NOMO-1 treated with dmso at 0.1 percent for 144 hours (cell line): ENCODE measurements at regions not wholly inside any gene's neighbourhood (a gene's known extent, or its start where the extent isn't known, plus 50 kb on each side); places are given as distances from the start of the nearest gene placed in this dataset.

ENCODE experiments used
- DNase-seq: peaks from one replicate; lab custom pipeline; 2025; ENCODE audit not compliant: unreplicated experiment; lab: John Stamatoyannopoulos, UW

DNA sequence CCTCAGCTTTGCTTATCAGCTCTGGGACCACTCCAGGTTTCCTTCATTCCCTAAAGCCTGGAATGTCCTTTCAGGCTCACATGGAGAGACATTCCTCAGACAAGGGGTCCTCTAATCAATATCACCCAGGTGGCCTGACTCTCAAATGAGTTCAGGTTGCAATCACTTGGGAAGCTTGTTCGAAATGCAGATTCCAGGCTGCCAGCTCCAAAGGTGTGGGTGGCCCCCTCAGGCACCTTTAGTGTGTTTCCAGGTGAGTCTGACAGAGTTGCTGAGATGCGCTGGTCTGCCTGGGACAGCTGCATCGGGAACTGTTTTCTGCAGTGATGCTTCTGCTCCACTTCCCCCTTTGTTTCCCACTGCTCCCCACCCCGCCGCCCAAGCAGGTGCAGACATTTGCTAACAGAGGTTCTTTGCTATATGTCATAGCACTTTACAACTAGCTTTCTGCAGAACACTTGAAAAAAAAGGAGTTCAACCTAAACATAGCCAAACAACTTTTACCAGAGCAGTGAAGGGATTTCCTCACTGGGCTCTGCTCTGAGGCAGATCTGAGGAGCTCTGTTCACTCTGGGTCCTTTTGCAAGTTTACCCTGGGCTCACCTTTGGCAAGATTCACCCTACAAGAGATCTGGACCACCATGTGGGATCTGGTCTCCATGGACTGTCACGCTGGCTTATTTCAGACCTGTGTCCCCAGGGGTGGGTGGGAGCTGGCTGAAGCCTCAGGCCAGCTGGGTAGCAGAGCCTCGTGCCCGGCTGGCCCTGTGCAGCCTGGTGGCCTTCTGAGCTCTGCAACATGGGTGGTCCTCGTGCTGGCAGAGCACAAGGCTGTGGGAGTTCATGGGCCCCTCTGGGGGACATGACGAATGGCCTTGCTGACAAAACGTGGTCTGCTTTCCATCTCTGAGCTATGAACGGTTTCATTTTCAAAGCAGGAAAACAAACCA, 539.6 kb downstream of the CCDC171 start:
- no peak for DNase-seq

DNA sequence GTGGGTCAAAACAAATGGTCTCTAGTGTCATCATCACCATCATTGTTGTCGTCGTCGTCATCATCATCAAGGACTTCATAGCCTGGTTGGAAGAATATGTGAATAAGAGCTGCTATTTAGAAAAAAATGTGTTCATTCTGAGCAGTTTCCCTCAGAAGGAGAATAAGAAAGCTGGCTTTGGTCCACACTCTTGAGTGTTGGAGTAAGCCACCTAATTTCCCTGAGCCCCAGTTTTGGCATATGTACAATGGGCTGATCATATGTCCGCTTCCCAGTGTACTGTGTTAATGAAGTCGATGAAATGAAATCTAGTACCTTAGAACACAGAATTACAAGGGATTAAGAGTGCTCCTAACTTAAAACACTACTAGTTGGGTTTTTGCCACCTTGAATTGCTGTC, 545.5 kb downstream of the CCDC171 start:
- no peak for DNase-seq

DNA sequence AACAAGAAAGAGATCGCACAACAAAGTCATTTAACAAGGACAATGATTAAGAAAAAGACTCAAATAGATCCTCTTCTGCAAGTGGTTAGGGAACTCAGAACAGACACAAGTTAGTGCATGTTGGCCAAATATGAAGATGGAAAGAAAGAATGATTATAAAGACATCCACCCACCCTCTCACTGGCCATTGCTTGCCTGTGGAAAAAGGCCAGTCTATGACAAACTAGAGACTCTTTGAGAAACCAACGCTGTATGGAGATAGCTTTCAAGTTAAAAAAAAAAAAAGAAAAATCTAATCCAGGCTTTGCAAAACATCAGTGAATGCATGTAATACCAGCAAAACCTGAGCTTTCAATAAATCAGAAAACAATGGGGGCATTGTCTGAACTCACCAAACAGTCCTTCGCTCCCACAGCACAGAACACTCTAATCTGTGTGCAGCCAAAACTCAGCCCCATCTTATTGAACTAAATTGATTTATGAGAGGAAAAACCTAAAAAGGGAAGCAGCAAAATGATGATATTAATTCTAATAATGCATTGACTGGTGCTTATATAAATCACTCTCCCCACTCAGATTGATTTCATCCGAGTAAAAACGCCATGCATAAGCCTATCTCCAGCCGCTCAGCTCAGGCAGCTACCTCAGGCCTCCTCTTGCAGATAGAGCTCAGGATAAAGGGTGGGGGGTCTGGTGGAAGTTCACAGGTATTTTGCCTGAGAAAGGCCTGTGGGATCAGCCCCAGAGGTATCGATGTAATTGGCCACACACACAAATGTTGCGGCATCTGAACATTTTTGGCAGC, 547.1 kb downstream of the CCDC171 start:
- DNase-seq: no peak

DNA sequence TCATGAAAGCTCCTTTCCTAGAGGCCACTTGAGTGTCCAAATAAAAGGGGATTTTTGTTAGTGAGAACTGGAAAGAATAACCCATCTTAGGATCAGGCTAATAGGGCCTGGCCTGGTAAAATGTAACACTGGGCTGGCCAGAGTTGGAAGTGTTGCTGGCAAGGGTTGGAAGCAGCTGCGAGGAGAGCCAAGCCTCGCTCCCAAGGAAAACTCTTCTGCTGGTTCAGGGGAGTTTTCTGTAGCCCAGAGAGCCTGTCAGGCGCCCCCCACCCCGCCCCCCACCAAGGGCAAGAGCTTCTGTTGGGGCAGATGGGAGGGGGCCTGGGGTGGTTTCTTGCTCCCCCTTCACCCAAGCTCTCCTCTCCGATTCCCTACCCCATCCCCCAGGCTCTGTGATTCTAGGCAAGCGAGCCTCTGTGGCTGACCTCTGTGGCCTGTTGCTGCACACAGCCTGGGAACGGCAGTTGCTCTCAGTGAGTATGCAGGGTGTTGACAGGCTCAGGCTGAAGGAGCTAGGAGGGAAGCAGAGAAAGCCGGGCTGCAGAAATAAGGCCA, 547.8 kb downstream of the CCDC171 start:
- no peak for DNase-seq

DNA sequence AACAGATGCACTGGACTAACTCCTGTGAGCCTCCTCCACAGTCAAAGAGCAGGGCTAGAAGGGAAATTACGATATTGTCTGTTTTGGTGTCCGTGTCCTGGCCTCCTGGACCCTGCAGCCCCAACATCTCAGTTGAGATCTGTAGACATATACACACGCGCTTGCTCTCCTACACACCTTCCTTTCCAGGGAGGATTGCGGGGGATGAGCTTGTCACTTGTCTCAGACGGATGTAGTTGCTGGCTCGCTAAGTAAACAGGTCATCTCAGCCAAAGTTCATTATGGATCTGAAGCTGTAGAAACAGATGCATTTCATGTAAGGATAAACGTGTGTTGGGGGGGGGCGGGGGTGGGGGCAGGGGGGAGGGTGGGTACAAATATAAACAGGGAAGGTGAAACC, 549.3 kb downstream of the CCDC171 start:
- DNase-seq: no peak

DNA sequence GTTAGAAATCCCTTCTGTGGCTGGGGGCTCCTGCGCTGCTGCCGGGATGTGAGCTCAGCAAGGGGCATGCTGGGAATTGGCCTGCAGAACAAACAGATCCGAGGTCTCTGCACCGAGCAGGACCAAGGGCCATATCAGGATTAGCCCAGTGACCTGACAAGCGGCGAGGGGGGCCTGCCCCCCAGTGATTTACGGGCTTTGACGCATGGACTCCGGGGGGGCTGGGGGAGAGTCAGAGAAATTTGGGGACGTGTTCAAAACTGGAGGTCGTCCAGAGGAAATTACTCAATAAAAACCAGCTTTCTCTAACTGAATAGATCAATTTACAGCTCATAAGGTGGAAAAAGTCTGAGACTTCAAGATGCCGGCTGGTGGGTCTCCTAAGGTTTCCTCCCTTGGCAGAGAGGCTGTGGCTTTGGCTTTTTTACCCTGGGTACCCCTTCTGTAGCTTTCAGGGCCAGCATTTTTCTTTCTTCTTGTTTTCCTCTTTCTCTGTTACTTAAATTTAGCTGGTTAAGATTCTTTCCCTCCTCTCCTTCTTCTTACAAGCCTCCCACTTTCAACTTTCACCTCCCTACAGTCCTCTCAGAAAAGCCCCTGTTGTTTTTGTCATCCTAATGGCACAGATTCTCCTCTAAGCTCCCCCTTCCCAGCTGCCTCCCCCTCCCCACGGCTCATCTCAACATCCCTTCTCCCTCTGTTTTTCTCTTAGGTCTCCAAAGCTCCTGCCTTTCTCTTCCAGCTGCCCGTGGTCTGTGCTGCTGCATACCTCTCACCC, 551.0 kb downstream of the CCDC171 start:
- no peak for DNase-seq

DNA sequence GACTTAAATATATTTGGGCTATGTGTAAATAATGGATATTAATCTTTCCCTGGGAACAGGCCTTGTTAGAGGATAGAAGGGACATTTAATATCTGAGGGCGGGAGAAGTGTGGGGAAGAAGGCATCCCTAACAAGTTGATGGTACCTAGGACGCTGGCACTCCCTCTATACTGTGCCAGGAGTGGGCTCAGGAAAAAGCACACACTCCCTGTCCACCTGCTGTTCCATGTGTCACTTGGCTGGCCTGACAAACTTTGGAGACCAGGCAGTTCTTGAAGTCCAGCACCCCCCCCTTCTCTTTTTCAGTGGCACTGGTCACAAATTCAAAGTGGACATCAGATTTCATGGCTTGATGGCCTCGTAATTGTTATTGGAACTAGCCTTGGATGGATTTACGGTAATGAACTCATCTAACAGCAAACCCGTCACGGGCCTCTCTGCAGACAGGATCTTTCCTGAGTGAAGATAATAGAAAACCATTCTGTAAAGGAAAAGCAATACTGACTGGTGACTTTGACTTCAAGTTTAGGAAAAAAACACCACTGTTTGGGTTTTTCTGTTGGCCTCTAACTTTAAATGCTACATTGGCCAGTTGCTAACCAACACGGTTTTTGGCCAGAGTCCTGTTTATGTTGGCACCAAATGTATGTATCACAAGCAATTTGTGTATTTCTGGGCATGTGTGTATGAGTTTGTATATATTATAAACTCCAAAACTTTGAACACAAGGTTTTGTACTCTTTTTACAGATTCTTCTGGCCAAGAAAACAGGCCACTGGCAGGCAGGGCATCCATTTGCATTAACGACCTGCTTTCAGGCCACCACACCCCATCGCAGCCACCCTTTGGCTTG, 552.6 kb downstream of the CCDC171 start:
- DNase-seq: no peak

DNA sequence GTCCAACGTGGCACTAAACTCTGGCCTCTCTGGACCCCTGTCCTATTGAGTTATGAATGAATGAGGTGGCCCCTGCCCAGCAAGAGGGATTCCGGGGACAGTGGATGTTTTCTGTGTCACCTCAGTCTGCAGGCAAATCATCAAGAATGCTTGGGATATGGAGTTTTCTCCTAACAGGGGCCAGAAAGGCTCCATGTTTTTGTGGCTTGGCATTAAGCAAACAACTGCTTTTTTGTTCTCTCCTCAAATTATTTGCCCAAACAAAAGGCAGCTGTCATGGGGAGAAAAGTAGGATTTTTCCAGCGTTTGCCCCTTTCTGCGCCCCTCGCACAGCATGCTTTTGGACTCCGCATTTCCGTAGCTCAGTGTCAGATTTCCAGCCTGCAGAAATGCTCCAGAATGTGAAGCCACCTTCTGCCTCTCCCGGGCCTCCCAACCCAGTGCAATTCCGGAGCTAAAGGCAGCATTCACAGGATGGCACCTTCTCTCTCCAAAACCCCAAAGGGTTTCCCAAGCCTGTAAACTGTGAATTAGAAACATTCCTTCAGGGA, 553.3 kb downstream of the CCDC171 start:
- DNase-seq: no peak

DNA sequence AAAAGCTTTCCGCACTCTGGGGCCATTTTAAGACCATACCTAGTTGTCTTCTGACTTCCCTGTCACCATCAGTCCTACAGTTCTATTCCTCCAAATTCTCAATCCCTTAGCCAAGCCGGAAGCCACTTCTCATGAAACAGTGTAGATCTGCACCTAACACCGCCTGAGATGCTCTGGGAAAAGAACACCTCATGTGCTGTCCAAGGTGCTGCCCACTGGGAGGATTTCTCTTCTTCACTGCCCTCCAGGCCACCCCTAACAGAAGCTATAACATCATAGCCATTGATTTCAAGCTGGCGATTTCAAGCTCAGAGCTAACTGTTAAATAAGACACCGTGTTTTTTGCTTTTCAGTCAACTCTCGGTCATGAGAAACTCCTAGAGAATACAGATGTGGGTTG, 559.3 kb downstream of the CCDC171 start:
- no peak for DNase-seq

DNA sequence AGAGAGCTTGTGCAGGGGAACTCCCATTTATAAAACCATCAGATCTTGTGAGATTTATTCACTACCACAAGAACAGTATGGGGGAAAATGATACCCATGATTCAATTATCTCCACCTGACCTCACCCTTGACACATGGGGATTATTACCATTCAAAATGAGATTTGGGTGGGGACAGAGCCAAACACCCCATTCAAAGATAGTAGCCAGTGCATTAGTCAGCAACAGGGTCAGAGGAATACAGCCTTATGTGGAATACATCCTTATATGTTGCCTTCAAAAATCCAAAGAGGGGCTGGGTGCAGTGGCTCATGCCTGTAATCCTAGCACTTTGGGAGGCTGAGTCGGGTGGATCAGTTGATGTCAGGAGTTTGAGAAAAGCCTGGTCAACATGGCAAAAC, 563.2 kb downstream of the CCDC171 start:
- no peak for DNase-seq

DNA sequence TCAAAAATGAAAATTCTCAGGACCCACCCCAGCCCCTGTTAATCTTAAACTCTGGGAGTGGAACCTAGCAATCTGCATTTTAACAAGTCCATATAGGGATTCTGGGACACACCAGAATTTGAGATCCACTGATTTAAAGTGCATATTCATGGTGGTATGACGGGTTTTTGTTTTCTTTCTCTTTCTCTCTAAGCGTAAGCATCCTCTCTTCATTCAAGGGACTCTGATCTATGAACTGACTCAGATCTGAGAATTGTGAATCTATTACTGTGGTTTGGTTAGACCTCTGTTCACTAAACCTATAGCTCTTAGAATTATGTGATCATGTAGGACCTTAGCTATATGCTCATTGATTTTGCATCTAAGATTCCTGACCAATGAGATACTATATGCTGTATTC, 565.2 kb downstream of the CCDC171 start:
- no peak for DNase-seq

DNA sequence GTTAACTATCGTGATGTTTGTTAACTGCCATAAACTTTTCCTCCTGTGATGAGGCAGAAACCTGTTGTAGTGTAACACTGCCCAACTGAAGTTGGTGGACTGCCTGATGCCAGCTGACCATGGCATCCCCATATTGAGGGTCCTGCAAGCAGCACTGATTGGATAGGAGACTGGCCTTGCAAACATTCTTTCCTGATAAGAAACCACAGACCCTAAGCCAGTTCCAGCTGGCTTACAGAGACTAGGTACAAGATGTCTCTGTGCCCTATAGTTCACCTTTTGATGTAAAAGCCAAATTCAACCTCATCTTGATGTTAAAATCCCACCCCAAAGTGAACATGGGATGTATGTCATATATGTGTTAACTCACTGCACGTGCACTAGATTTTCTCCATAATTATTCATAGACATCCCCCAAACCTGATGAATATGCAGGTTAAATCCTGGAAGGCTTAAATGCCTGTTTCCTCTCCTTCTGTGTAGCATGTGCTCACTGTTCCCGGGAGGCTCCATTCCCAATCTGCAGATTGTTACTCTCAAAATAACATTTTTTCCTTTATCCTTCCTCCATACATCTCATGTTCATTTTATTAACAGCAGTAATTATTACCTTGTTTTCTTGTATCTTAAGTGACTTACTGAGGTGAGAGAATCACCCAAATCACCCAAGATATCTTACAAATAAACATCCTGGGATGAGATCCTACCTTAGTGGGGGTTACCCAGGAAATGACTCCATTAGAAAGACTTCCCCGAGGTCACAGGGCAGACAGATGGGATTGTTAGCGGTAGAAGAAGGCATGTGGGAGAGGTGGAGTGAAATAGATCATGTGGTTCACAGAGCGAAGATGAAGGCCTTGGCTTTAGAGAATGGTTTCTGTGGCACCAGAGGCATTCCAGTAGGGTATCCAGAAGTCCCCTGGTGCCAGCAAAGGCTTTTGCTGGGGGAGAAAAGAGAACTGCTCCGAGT, 566.7 kb downstream of the CCDC171 start:
- no peak for DNase-seq

DNA sequence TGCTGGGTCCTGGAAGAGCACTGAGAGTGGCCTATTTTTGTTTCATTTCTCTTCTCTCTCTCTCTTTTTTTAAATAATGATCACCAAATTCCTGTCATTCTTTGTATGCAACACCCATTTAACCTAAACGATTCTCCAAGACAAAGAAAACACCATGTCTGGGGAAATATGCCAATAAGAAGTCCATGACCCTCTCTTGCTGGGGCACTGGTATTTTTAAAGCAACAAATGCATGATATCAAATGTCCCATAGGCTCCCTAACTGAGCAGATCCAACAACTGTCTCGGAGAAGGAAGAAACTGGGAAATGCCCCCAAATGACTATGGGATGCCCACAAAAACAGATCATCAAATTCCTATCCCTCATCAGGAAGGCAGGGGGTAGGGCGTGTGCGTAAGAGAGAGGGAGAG, 567.4 kb downstream of the CCDC171 start:
- DNase-seq: no peak

DNA sequence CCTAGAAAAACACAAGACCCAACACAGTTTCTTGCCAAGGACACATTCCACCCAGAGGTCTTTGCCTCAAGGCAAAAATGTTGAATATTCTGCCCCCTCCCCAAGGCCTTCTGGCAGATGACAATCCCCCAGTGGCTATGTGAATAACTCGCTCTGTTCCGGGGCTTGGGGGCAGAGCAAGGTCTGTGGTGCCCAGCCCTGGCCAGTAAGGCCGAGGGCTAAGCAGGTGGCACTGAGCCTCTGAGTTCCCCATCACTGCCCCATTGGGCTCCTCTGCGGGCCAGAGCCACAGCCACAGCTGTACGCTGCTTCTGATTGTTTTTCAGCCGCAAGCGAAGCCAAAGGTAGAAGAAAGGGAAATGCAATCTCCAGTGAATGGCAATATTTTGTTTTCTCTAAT, 567.9 kb downstream of the CCDC171 start:
- no peak for DNase-seq

DNA sequence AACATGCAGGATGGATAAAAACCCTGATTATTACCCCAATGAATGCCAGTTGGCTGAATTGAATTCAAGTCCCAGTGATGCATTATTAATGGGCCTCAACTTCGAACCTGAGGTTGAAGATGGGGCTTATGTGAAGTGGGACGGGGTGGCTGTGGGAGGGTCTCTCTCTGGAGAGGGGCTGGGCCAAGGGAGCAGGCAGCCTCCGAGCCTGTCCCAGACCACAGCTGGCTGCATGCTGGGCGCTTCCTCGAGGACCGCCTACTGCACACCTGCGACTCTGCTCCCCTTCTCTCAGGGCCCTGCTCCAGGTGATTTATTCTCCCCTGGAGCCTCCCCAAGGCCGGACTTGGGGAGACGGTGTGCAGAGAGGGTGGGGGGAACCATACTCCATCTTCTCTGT, 568.3 kb downstream of the CCDC171 start:
- DNase-seq: no peak

DNA sequence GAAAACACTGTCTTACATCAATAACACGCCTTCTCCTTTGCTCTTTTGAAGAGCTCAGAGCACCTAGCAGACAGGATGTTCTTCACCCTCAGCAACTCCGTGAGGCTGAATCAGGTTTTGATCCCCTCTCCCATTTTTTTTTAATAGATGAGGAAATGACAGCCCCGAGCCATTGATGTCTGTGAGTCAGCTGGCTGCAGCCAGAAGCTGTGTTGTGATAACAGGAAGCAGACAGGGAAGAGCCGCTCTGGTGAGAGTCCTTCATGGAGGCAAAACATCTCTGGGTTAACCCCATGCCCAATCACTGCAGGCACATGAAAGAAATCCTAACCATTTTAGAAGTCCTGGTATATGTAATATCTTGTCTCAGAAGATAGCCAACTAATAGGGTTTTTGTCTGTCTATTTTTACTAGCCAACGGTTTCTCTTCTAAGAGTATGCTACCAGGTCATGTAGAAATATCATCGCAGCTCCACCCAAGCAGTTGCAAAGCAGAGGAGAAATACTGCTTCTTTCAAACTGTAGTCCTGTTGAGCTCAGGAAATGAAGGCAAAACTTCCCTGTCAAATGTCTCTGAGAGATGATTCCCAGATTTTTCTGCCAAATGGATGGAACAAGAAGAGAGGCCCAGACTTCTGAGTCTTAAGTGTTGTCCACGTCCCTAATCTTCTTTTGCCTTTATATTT, 568.9 kb downstream of the CCDC171 start:
- no peak for DNase-seq

DNA sequence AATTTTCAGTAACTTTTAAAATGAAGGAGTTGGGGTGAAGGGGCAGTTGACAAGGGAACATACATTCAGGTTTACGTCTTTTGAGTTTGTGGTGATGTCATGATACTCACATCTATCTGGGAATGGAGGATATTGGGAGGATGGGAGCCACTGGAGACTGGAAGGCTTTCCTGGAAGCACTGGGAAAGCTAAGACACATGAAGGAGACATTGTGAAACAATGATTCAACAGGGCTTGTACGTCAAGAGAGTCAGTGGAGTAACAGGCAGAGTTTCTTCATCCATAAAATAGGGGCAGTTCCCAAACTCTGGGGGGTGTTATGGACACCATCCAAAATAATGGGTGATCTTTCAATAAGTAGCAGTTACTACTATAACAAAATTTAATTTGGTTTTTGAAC, 572.8 kb downstream of the CCDC171 start:
- no peak for DNase-seq

DNA sequence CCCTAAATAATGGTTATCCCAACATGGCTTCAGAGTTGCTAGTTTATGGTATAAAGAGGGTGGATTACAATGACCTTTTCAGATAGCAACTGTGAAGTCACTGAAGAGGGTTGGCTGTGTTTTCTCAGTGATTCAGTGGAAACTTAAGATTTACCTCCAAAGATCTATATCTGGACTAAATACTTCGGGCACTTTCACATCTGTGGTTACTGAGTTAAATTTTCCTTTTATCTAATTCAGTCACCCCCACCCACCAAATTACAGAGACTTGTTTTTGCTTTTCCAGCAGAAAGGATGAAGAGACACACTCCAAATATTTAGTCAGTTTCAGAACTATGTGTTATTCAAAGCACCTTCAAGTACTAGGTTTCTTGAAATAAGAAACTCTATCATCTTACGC, 573.2 kb downstream of the CCDC171 start:
- DNase-seq: no peak
